ENCODE measurements at regions not wholly inside any gene's neighbourhood (a gene's known extent, or its start where the extent isn't known, plus 50 kb on each side); places are given as distances from the start of the nearest gene placed in this dataset.

- TF ChIP-seq CTCF (IDR thresholded peaks at IDR 0.05; ENCODE audit: low read depth, low read length): no peak
- H3K4me3 ChIP-seq (replicated peaks in 1 of 2; ENCODE audit: low read depth in 2 of 2, low read length in 2 of 2): no peak overlapping the region
- DNase-seq (ENCODE audit: low read depth in 2 of 2): peak in 1 of 2 donors; percentile 12
Measured at GRCh38 chr4:156188596-156188995, 234.9 kb upstream of the CTSO start.

- no peak overlapping the region for H3K4me3 ChIP-seq (replicated peaks in 1 of 2; ENCODE audit: low read depth in 2 of 2, low read length in 2 of 2)
- no peak for TF ChIP-seq CTCF (IDR thresholded peaks at IDR 0.05; ENCODE audit: low read depth, low read length)
- DNase-seq (ENCODE audit: low read depth in 2 of 2): no peak
Measured at GRCh38 chr4:156186111-156186510, 232.4 kb upstream of the CTSO start.

- H3K4me3 ChIP-seq (replicated peaks in 1 of 2; ENCODE audit: low read depth in 2 of 2, low read length in 2 of 2): no peak overlapping the region
- DNase-seq (ENCODE audit: low read depth in 2 of 2): no peak
- TF ChIP-seq CTCF (IDR thresholded peaks at IDR 0.05; ENCODE audit: low read depth, low read length): no peak
Measured at GRCh38 chr4:156185514-156186055, 231.9 kb upstream of the CTSO start.

GRCh38 chr4:156182269-156182668 lies 228.6 kb upstream of the CTSO start:
- TF ChIP-seq CTCF (IDR thresholded peaks at IDR 0.05; ENCODE audit: low read depth, low read length): no peak
- H3K4me3 ChIP-seq (replicated peaks in 1 of 2; ENCODE audit: low read depth in 2 of 2, low read length in 2 of 2): no peak overlapping the region
- no peak for DNase-seq (ENCODE audit: low read depth in 2 of 2)

GRCh38 chr4:156177941-156178340 lies 224.3 kb upstream of the CTSO start:
- H3K4me3 ChIP-seq (replicated peaks in 1 of 2; ENCODE audit: low read depth in 2 of 2, low read length in 2 of 2): no peak overlapping the region
- no peak for DNase-seq (ENCODE audit: low read depth in 2 of 2)
- TF ChIP-seq CTCF (IDR thresholded peaks at IDR 0.05; ENCODE audit: low read depth, low read length): no peak

GRCh38 chr4:156176896-156177295 lies 223.2 kb upstream of the CTSO start:
- H3K4me3 ChIP-seq (replicated peaks in 1 of 2; ENCODE audit: low read depth in 2 of 2, low read length in 2 of 2): no peak overlapping the region
- no peak for DNase-seq (ENCODE audit: low read depth in 2 of 2)
- TF ChIP-seq CTCF (IDR thresholded peaks at IDR 0.05; ENCODE audit: low read depth, low read length): no peak

GRCh38 chr4:156173937-156174336 lies 220.3 kb upstream of the CTSO start:
- DNase-seq (ENCODE audit: low read depth in 2 of 2): no peak
- TF ChIP-seq CTCF (IDR thresholded peaks at IDR 0.05; ENCODE audit: low read depth, low read length): no peak
- H3K4me3 ChIP-seq (replicated peaks in 1 of 2; ENCODE audit: low read depth in 2 of 2, low read length in 2 of 2): no peak overlapping the region
